Astrocyte of the cerebellum (primary cell): ENCODE measurements at regions not wholly inside any gene's neighbourhood (a gene's known extent, or its start where the extent isn't known, plus 50 kb on each side); places are given as distances from the start of the nearest gene placed in this dataset.
"Not testable (repeated sequence)": the region's sequence is repeated elsewhere in the genome, so short reads cannot be mapped to it uniquely, and the experiment has no call there.

ENCODE experiments used
- DNase-seq: peaks from one replicate; pipeline ENCODE4 v3.0.0-alpha.2; 2011; ENCODE audit warnings: low read depth
- H3K4me3 ChIP-seq: 2 replicates; pipeline ENCODE4 v1.5.1; 2011; ENCODE audit warnings: mild to moderate bottlenecking, low read depth, low read length, moderate library complexity
- in situ Hi-C: cut with HindIII; loops from 2 replicates; pipeline ENCODE4 v1.10.0; 2017; ENCODE audit warnings: low sequenced_read_pairs
- TF ChIP-seq, protein P1 (sequence below): IDR thresholded peaks from 2 replicates; pipeline ENCODE4 v1.5.1; 2012; ENCODE audit warnings: low read length, low read depth, moderate library complexity, mild to moderate bottlenecking; ENCODE audit errors: missing control alignments

DNA sequence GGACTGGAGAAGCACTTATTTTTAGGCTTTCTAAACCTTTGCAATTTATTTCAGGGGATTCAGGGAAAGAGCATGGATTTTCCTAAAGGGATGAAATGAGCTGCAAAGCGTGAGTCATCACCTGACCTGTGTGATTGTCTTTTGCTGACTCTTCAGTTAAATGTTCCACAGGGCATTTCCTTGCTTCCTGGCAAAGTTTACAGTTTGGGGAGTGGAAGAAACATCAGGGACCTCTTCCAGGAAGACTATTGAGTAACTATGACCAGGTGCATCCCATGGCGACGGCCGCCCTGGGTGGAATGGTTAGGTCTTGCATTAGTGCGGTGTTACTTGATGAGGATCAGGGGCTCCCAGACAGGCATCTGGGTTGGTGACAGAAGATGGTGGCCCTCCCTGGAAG, 79.5 kb upstream of the SIPA1L2 start:
- no peak for DNase-seq
- TF ChIP-seq, protein P1, sequence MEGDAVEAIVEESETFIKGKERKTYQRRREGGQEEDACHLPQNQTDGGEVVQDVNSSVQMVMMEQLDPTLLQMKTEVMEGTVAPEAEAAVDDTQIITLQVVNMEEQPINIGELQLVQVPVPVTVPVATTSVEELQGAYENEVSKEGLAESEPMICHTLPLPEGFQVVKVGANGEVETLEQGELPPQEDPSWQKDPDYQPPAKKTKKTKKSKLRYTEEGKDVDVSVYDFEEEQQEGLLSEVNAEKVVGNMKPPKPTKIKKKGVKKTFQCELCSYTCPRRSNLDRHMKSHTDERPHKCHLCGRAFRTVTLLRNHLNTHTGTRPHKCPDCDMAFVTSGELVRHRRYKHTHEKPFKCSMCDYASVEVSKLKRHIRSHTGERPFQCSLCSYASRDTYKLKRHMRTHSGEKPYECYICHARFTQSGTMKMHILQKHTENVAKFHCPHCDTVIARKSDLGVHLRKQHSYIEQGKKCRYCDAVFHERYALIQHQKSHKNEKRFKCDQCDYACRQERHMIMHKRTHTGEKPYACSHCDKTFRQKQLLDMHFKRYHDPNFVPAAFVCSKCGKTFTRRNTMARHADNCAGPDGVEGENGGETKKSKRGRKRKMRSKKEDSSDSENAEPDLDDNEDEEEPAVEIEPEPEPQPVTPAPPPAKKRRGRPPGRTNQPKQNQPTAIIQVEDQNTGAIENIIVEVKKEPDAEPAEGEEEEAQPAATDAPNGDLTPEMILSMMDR: no peak
- in situ Hi-C loops: no loop called here
- no peak overlapping the region for H3K4me3 ChIP-seq

- in situ Hi-C loops: no loop called here
- no peak overlapping the region for H3K4me3 ChIP-seq
- DNase-seq: no peak
- TF ChIP-seq, protein P1: no peak
Measured at GRCh38 chr1:232711996-232712395, 82.1 kb upstream of the SIPA1L2 start.

DNA sequence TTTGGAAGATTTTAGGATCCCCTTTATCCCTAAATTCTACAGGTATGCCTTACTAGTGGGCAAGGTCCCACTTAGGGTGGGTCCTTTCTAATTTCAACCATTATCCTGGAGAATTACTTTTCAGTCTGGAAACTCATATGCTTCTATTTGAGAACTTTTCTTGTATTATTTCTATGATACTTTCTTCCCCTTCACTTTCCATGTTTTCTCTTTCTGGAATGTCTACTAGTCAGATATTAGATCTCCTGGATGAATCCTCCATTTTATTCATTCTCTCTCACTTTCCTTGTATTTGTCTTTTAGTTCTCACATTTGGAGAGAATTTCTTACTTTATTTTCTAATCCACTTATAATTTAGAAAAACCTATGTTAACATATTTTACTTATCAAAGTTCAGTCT, 83.9 kb upstream of the SIPA1L2 start:
- in situ Hi-C loops: no loop called here
- no peak for DNase-seq
- no peak overlapping the region for H3K4me3 ChIP-seq
- TF ChIP-seq, protein P1: no peak

DNA sequence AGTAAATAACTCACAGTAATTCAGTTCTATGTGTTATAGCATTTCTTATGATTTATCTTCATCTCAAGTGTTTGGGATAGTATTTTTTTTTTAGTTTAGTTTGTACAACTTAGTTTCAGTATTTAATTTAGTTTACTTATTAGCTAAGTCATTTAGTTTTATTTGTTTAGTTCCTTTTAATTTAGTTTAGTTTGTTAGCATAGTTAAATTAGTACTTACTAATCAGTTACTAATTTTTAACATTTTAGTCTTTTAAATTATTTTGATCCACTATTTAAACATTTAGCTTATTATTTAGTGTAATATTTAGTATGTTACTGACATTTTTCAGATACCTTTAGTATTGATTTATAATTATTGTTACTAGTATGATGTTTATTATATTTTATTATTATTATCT, 85.2 kb upstream of the SIPA1L2 start:
- H3K4me3 ChIP-seq: no peak overlapping the region
- TF ChIP-seq, protein P1: no peak
- no peak for DNase-seq
- in situ Hi-C loops: no loop called here

GRCh38 chr1:232717911-232718310, 87.3 kb upstream of the MAP10 start:
- in situ Hi-C loops: not testable (repeated sequence)

DNA sequence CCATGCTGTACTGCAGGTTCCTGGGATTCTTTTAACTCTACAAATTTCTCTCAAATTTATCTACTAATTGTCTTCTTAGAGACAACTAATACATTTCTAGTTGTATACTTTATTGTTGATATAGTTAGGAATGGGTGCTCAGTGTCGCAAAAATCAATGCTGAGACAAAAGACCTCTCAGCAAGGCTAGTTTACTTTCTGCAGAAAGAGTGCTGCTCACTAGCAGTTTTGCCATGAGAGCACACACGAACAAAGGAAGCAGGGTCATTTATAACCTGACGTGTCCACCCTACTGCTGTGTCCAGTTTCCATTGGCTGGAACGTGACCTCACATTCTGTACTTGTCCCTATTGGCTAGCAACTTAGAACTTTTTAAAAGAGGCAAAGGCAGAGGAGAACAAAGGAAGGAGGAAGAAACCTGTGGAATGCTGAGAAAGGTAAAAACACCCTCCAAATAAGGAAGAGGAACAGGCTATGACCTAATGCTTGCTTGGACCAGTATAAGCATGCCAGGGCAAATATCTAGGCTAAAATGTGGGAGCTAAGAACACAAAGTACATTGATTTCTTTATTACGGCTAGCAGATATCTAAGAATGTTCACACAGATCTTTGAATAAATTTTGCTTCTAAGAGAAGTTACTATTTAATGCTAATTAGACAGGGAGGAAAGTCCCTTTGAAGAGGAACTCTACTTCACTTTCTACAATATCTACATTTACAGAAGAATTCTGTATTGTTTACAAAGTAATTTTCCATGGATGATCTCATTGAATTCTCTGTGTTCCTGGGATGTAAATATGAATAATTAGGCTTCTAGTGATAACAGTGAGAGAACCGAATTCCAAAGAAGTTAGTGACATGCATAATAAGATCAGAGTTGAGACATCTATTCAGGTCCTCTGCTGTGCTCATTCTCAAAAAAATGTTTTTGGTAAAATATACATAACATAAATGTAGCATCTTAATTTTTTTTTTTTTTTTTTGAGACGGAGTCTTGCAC, 86.0 kb upstream of the MAP10 start:
- DNase-seq: peak; percentile 20
- in situ Hi-C loops: no loop called here
- TF ChIP-seq, protein P1: no peak
- H3K4me3 ChIP-seq: no peak overlapping the region

More at GRCh38 chr1:232717911-232718310, 87.3 kb upstream of the MAP10 start:
- not testable (repeated sequence) for DNase-seq, H3K4me3 ChIP-seq

GRCh38 chr1:232722626-232723025, 82.6 kb upstream of the MAP10 start:
- H3K4me3 ChIP-seq: no peak overlapping the region
- in situ Hi-C loops: no loop called here
- TF ChIP-seq, protein P1: no peak
- no peak for DNase-seq
